ENCODE measurements at regions not wholly inside any gene's neighbourhood (a gene's known extent, or its start where the extent isn't known, plus 50 kb on each side); places are given as distances from the start of the nearest gene placed in this dataset.

GRCh38 chr4:63458010-63458409, 951.2 kb downstream of the TECRL start:
- DNase-seq, result no peak

- DNase-seq, result no peak
Measured at GRCh38 chr4:63440236-63440635, 969.0 kb downstream of the TECRL start.

GRCh38 chr4:63430105-63430504, 979.1 kb downstream of the TECRL start:
- DNase-seq, result no peak

DNA sequence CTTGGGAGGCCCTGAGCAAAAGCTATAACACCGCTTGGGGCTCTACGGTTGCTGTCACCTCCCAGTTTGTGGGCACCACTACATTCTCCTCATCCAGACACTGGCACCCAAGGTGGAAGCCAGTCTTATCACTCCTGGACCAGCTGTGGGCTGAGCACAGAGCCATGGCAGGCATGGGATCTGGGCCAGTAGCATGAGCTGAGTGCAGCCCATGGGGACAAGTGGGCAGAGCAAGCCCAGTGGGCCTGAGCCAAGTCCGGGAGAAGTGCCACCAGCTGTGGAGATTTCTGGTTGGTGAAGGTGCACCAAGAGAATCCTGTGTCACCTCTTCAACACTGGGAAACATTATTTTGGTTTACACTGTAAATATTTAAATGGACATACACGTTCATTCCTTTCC, 1013.0 kb downstream of the TECRL start:
- no peak for DNase-seq

- no peak for DNase-seq
Measured at GRCh38 chr4:63393544-63393943, 1015.7 kb downstream of the TECRL start.

DNA sequence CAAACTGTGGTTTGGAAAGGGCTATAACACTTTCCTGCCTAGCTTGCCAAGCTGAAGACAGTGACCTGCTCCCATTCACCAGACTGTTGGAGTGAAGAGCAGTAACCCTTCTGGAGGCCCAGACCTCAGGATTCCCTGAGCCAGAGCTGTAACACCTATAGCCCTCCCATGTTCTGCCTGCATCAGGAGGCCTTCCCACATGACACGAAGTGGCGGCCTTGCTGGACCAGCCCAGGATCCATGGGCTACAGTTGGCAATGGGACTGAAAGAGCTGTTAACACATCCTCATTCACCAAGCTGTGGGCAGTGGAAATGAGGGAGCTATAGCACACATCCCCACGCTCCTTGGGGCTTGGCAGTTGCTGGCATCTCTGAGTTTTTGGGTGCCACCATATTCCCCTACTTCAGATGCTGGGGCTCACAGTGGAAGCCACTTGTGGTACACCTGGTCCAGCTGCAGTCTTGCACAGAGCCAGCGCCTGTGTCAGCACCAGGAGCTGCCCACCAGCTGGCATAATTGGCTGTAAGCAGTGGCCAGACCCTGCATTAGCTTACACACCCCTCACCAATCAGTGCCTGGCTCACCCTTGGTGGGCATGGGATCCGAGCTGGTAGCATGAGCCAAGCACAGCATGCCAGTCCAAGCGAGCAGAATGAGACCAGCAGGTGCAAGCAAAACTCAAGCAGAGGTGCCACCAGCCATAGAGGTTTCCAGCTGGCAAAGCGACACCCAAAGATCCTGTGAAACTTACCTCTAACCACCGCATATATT, 1029.3 kb downstream of the TECRL start:
- no peak for DNase-seq

DNA sequence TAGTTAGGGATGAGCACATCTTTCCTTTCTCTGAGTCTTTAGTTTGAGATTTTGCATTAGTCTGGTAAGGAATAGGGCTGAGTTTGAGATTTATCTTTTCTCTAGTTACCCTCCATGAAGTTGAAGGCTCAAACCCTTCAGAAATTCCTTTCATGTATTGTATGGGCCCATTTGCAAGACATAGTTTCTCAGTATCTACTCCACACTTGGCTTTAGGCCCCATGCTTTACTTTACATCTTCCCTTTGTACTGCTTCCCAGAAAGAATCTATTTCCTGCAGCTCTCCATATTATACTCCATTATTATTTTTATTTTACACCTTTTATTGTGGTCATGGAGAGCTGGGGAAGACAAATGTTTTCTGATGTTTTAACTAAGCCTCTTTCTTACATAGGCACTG, 1038.2 kb downstream of the TECRL start:
- no peak for DNase-seq

DNA sequence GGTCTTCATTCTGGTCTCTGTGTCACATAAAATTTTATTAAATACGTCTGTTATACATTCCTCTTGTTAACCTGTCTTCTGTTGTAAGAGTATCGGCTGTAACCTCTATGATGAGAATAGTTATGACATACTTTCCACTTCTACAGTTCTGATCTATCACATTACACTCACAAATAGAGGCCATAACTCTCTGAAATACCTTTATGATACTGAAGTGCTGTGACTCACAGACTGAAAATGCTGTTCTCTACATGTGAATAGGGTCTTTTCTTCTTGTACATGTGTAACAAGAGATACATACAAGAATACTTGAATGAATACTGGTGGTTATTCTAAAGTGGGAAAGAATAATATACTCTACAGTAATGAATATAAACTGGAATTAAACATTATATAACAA, 1047.6 kb downstream of the TECRL start:
- no peak for DNase-seq

- no peak for DNase-seq
Measured at GRCh38 chr4:63361066-63361465, 1048.2 kb downstream of the TECRL start.

GRCh38 chr4:63349674-63350025, 1059.6 kb downstream of the TECRL start:
- no peak for DNase-seq

DNA sequence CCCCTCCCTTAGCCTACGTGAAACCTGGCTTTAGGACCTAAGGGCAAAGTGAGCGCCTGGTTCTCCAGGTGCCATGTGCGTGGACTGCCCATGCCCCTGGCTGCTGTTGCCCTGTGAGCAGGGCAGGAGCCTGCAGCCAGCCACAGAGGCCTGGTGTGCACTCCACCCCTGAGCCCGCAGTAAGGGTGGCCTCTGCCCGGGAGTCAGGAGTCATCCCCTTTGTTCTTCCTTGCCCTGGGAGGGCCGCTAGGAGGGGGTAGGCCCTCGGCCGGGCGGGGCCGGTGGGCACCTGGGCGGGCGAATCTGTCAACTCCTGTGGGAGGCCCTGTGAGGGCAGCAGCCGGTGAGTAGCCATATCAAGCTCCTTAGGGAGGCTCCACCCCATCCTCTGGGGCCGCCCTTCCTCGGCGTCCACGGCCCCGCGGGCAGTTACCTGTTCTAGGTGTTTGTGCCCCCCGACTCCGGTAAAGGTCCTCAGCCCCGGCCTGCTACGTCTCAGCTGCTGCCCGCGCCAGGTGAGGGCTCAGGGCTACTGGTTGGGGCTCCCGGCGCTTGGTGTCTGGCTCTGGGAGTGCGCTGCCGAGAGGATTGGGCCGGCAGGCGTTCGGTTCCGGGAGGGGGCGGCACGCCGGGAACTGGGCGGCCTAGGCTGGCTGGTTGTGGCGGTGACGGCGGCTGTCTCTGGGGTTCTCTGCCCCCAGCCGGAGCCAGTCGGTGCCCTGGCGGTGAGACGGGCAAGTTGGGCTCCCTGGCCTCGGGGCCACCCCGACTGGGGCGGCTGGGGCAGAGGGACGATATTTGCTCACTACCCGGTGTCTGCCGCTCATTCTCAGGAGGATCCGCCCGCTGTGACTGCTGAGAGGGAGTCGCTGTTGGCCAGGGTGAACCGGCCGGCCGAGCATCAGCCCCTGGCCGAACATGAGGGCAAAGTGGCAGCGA, 1060.2 kb downstream of the TECRL start:
- no peak for DNase-seq

DNA sequence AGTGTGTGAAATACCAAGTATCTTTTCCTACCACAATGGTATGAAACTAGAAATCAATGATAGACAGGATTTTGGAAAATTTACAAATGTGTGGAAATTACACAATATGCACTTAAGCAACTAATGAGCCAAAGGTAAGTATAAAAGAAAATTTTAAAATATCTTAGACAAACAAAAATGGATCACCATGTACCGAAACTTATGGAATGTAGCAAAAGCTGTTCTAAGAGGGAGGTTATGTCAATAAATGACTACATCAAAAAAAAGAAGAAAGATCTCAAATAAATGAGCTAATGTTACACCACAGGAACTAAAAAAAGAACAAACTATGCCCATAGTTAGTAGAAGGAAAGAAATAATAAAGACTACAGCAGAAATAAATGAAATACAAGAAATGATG, 1084.1 kb downstream of the TECRL start:
- DNase-seq, result no peak

DNA sequence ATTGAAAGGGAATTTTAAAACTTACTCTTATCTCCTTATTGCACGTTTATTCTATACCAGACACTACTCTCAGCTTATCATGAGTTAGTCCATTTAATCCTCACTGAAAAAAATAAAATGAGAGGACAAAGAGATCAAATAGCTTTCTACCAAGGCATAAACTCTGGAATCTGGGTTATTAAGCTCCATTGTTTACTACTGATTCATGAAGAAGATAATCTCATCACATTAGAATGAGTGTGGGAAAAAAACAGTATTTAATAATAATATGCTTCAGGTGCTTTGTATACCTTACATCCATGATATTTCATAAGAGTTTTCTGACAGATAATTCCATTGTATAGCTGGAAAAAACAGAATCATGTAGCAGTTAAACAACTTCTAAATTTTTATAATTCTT, 1092.6 kb downstream of the TECRL start:
- no peak for DNase-seq

DNA sequence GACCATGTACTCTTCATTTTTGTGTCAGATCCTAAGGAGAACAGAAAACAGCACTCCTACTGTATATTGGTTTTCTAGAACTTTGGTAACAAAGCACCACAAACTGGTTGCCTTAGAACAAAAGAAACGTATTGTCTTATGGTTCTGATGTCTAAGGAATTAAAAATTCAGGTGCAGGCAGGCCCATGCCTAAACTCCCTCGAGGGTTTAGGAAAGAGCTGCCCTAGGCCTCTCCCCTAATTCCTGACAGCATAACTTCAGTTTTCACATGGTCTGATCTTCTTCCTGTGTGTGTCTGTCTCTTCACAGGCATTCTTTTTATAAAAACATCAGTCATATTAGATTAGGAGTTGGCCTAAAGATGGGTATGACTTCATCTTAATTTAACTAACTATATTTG, 1093.6 kb downstream of the TECRL start:
- DNase-seq, result no peak

DNA sequence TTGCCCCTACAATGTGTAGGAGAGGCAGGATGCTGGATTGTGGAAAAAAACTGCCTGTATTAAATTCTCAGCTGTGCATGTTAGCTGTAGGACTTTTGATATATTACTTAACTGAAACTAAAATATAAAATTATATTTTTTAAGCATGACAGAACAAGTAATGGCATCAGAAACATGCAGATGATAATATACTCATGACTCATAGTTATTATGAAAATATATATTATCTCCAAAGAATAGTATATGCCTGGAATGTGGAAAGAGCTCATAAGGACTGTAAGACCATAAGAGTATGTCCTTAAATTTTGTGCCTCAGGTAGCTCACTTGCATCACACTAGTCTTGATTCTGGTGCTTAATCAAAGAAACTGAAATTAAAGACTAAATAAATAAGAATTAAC, 1100.6 kb downstream of the TECRL start:
- DNase-seq, result no peak

- DNase-seq, result no peak
Measured at GRCh38 chr4:63302792-63303191, 1106.5 kb downstream of the TECRL start.

DNA sequence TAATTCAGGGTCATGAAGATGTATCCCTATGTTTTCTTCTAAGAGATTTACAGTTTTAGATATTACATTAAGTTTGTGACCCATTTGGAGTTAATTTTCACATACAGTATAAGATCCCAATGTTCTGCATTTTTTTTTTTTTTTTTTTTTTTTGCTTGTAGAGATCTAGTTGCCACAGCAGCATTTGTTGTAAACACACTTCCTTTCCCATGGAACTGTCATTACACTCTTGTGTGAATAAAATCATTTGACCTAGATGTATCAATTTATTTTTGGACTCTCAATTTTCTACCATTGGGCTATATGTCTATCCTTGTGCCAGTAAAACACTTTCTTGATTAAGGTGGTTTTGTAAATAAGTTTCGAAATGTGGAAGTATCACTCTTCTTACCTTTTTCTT, 1107.2 kb downstream of the TECRL start:
- DNase-seq, result no peak

GRCh38 chr4:63296773-63297172, 1112.5 kb downstream of the TECRL start:
- no peak for DNase-seq

- no peak for DNase-seq
Measured at GRCh38 chr4:63275491-63275890, 1133.8 kb downstream of the TECRL start.

DNA sequence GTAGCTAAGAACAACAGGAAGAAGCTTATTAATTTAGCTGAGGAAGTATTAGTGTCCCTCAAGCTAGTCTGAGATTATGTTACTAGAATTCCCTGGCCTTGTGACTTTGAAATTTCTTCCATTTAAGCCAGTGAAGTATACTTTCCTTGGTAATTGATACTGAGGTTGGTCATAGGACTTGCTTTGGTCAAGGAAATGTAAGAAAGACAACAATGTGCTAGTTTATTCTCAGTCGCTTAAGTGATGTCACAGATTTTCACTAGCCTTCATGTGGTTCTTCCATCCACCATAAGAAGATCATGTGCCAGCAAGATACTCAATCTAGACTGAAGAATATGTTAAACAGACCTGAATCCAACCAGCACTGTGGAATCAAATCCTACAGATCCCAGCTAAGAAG, 1140.1 kb downstream of the TECRL start:
- DNase-seq, result no peak

- DNase-seq, result no peak
Measured at GRCh38 chr4:63233671-63234070, 1175.6 kb downstream of the TECRL start.

DNA sequence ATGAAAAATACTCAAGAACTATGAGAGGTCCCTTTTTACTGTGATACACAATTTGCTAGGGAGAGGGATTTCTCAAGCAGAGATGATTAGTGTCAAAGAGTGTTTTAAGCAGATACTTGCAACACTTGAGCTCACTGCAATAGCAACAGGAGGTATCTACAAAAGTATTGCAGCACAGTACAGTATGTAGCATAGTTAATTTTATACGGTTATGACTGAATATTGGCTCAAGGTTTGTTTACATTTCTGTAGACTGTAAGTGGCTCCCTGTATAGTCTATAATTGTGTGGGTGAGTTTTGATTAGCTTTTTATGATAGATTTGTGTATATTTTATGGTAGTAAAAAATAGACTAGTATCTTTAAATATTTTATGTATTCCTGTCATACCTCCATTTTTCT, 1177.2 kb downstream of the TECRL start:
- DNase-seq, result no peak

DNA sequence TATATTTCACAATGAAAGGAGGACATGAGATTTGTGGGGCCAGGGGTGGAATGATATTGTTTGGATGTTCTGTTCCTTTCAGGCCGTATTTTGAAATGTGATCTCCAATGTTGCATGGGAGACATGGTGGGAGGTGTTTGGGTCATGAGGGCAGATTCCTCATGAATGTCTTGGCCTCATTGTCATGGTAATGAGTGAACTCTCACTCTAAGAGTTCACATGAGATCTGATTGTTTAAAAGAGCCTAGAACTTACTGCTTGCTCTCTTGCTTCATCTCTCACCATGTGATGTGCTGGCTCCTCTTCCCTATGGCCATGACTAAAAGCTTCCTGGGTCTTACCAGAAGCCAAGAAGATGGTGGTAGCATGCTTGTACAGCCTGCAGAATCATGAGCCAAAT, 1183.0 kb downstream of the TECRL start:
- no peak for DNase-seq

DNA sequence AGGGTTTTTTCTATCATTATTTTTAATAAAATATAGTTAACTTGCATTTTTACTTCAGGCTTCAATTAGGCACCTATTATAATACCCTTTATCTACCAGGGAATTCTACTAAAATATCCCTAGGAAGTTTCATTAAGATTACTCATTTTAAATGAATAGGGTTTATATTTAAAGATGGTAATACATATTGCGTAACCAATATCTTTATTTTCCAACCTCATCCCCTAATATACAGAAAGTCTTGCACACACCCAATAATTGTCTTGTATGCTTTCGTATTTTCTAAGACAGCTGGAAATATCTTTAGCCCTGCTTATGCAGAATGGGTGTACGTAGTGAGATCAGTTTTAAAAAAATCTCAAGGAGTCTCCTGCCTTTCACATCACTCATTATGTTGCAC, 1186.8 kb downstream of the TECRL start:
- DNase-seq, result no peak

Measured in GF-D8 (cell line).